Activated CD8-positive, alpha-beta T cell treated with anti-CD3 and anti-CD28 coated beads for 36 hours (primary cell): ENCODE measurements at regions not wholly inside any gene's neighbourhood (a gene's known extent, or its start where the extent isn't known, plus 50 kb on each side); places are given as distances from the start of the nearest gene placed in this dataset.

Experiments
- ATAC-seq: fragments of 200-7000 bp; cut with Tn5 transposase; one replicate; pipeline ENCODE4 v1.10.0; 2021; ENCODE audit warnings: mild to moderate bottlenecking, moderate library complexity
- CTCF ChIA-PET: fragments of 350-600 bp; sonication (Branson Sonifier 250); formaldehyde crosslinking; loops from one replicate; lab custom pipeline; 2021; ENCODE audit warnings: antibody characterized with exemption; lab: Charles Lee
- POLR2A ChIA-PET: fragments of 350-600 bp; sonication (Branson Sonifier 250); formaldehyde crosslinking; loops from one replicate; lab custom pipeline; 2021; ENCODE audit warnings: antibody characterized with exemption; lab: Charles Lee
- DNase-seq: peaks from one replicate; pipeline ENCODE4 v3.0.0-alpha.2; 2020
- H3K27ac Mint-ChIP-seq: one replicate; pipeline ENCODE4 v1.8.0; 2021; ENCODE audit warnings: mild to moderate bottlenecking, mixed read lengths
- H3K27me3 Mint-ChIP-seq: one replicate; pipeline ENCODE4 v1.8.0; 2021; ENCODE audit warnings: mixed read lengths
- H3K36me3 Mint-ChIP-seq: one replicate; pipeline ENCODE4 v1.8.0; 2021; ENCODE audit warnings: low read depth, mixed read lengths
- H3K4me1 Mint-ChIP-seq: one replicate; pipeline ENCODE4 v1.8.0; 2021; ENCODE audit warnings: low read depth, mixed read lengths
- H3K4me3 Mint-ChIP-seq: one replicate; pipeline ENCODE4 v1.8.0; 2021; ENCODE audit warnings: mild to moderate bottlenecking, moderate library complexity, mixed read lengths
- H3K9me3 Mint-ChIP-seq: one replicate; pipeline ENCODE4 v1.8.0; 2021; ENCODE audit warnings: mixed read lengths
- intact Hi-C: fragments of 100-400 bp; cut with micrococcal nuclease; formaldehyde crosslinking; loops from one replicate; pipeline ENCODE4 v1.10.0; 2022
- TF ChIP-seq, protein P1 (sequence below): fragments of 200-600 bp; IDR thresholded peaks from one replicate; pipeline ENCODE4 v1.8.0; 2022; ENCODE audit warnings: antibody characterized with exemption, mild to moderate bottlenecking

DNA sequence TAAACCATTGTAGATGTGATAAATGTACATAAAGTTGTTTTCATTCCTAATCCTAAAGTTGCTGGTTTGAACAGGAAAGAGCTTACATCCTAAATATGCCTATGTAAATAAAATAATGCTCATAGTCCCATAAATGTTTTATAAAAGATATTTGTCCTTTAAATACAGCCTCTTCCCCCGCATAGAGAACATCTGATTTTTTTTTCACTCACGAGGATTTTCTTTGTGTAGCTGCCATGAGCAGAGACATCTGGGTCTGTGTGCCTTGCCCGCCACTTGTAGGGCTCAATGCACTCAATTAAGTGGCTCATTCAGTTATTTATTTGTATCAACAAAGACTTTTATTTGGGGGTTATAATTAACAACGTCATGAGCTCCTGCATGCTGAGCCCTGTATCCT, 72.8 kb downstream of the SOWAHC start:
- Mint-ChIP-seq H3K27me3 (no peaks in the 10 kb centered on the region), H3K4me1 (no peaks in the 10 kb centered on the region), H3K4me3 (no peak overlapping the region), H3K36me3 (no peaks in the 10 kb centered on the region), H3K27ac (no peak overlapping the region), H3K9me3 (no peaks in the 10 kb centered on the region)
- TF ChIP-seq, protein P1, sequence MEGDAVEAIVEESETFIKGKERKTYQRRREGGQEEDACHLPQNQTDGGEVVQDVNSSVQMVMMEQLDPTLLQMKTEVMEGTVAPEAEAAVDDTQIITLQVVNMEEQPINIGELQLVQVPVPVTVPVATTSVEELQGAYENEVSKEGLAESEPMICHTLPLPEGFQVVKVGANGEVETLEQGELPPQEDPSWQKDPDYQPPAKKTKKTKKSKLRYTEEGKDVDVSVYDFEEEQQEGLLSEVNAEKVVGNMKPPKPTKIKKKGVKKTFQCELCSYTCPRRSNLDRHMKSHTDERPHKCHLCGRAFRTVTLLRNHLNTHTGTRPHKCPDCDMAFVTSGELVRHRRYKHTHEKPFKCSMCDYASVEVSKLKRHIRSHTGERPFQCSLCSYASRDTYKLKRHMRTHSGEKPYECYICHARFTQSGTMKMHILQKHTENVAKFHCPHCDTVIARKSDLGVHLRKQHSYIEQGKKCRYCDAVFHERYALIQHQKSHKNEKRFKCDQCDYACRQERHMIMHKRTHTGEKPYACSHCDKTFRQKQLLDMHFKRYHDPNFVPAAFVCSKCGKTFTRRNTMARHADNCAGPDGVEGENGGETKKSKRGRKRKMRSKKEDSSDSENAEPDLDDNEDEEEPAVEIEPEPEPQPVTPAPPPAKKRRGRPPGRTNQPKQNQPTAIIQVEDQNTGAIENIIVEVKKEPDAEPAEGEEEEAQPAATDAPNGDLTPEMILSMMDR, result no peak
- intact Hi-C loops, result no loop called here
- no peak for DNase-seq
- ATAC-seq, result no peak
- ChIA-PET CTCF (interaction anchor here (1.3 kb wide), 1 partner anchor 141 kb away, joined by 4 read pairs; no protein-coding TSS in a partner anchor), POLR2A (no interaction called here)

DNA sequence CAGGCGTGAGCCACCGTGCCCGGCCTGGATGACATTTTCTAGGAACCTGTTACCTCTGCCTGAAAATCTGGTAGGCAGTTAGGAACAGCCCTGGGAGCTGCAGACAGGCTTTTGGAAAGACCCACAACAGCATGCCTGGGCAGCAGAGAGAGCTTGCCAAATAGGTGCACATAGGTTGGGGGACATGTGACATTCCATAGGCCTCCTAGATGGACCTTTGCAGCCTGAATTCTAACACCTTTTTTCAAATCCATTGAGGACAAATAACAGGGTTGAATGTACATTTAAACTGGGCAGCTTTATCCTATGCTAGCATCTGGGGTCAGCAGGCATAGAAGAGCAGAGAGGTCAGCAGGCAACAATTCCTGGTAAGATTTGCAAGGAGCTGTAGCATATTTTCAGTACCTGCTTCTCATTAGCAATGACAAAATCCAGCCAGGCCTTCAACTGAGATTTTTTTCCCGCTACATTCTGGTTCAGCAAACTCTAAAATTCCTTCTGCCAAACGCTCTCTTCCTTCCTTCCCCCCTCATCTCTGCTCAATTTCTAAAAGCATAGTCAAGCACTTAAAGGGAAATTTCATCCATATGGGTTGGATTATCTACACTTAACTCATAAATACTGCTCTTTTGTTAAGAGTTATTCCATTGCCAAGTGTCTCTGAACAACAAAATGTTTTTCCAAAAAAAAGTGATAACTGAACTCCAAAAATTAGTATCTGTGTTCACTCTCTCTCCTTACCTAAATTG, 75.2 kb downstream of the SOWAHC start:
- POLR2A ChIA-PET, result no interaction called here
- peaks cover 3% of the 10 kb centered on the region for H3K9me3 Mint-ChIP-seq

GRCh38 chr2:109689973-109690372, 75.8 kb downstream of the SOWAHC start:
- intact Hi-C loops, result no loop called here
- Mint-ChIP-seq H3K27me3 (peaks cover 3% of the 10 kb centered on the region), H3K36me3 (no peaks in the 10 kb centered on the region), H3K4me3 (no peak overlapping the region), H3K4me1 (peaks cover 6% of the 10 kb centered on the region), H3K27ac (no peak overlapping the region), H3K9me3 (peaks cover 3% of the 10 kb centered on the region)
- no peak for ATAC-seq
- TF ChIP-seq, protein P1, result no peak
- ChIA-PET POLR2A (no interaction called here), CTCF (no interaction called here)
- no peak for DNase-seq

More for the DNA sequence above, 75.2 kb downstream of the SOWAHC start:
- H3K4me3 Mint-ChIP-seq, result no peak overlapping the region
- CTCF ChIA-PET, result no interaction called here
- no peaks in the 10 kb centered on the region for H3K36me3 Mint-ChIP-seq
- H3K4me1 Mint-ChIP-seq, result peaks cover 6% of the 10 kb centered on the region
- no peaks in the 10 kb centered on the region for H3K27me3 Mint-ChIP-seq
- DNase-seq (no peak), ATAC-seq (no peak)
- no peak overlapping the region for H3K27ac Mint-ChIP-seq
- TF ChIP-seq, protein P1, result no peak
- intact Hi-C loops, result no loop called here

- Mint-ChIP-seq H3K36me3 (no peaks in the 10 kb centered on the region), H3K9me3 (peaks cover 3% of the 10 kb centered on the region), H3K4me3 (no peak overlapping the region), H3K27ac (no peak overlapping the region), H3K27me3 (peaks cover 3% of the 10 kb centered on the region), H3K4me1 (peaks cover 6% of the 10 kb centered on the region)
- no peak for ATAC-seq
- no peak for DNase-seq
- TF ChIP-seq, protein P1, result no peak
- ChIA-PET POLR2A (no interaction called here), CTCF (no interaction called here)
- intact Hi-C loops, result no loop called here
These were observed 76.3 kb downstream of the SOWAHC start for GRCh38 chr2:109690457-109690821.

DNA sequence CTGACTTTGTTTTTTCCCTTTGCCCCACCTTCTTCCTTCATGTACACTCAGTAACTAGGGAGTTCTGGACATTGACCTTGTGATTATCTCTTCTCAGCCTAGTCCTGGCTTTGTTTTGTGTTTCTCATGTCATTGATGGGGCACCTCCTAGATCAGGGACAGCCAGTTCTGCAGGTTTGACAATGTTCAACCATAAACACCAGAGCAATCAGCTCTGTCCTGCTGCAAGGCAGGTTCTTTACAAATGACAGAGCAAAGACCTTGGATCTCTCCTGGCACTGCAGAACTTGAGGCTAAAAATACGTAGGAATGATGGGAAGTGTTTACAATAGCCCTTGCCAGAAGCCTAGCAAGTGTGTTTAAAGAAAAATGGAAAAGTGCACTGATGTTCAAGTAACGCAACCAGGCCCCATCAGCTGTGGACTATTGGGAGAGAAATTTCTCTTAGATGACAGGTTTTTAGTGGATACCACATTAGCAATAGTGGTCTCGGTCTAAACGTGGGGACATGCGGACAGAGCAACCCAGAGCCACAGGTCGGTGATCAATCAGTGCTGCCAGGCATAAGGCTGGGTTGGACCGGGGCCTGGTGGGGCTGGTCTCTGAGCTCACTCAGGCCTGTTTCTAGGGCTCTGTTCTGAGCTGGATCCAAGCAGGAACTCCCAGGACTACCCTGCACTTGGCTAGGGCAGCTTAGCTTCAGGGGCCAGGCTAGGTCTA, 76.8 kb downstream of the SOWAHC start:
- Mint-ChIP-seq H3K4me1 (peaks cover 6% of the 10 kb centered on the region), H3K9me3 (peaks cover 3% of the 10 kb centered on the region), H3K36me3 (no peaks in the 10 kb centered on the region), H3K27me3 (peaks cover 3% of the 10 kb centered on the region), H3K27ac (no peak overlapping the region), H3K4me3 (no peak overlapping the region)
- TF ChIP-seq, protein P1, result no peak
- CTCF ChIA-PET, result no interaction called here
- POLR2A ChIA-PET, result no interaction called here
- intact Hi-C loops, result no loop called here
- DNase-seq (no peak), ATAC-seq (no peak)
